HG03196 (cell line): ENCODE measurements at regions not wholly inside any gene's neighbourhood (a gene's known extent, or its start where the extent isn't known, plus 50 kb on each side); places are given as distances from the start of the nearest gene placed in this dataset.
"Not testable (repeated sequence)": the region's sequence is repeated elsewhere in the genome, so short reads cannot be mapped to it uniquely, and the experiment has no call there.

Experiments used
- ATAC-seq: cut with Tn5 transposase; IDR thresholded peaks from one replicate; pipeline ENCODE4 v1.9.1; 2021; ENCODE audit not compliant: unreplicated experiment

- ATAC-seq, result no peak
Observed at GRCh38 chr11:24400059-24400665, 96.7 kb upstream of the LUZP2 start.

GRCh38 chr11:24406389-24406788, 90.5 kb upstream of the LUZP2 start:
- ATAC-seq, result no peak

GRCh38 chr11:24406980-24407379, 89.9 kb upstream of the LUZP2 start:
- no peak for ATAC-seq

- no peak for ATAC-seq
Observed at GRCh38 chr11:24407733-24408132, 89.1 kb upstream of the LUZP2 start.

GRCh38 chr11:24408202-24408601, 88.7 kb upstream of the LUZP2 start:
- ATAC-seq, result no peak

GRCh38 chr11:24411791-24412190, 85.1 kb upstream of the LUZP2 start:
- no peak for ATAC-seq

- no peak for ATAC-seq
Observed at GRCh38 chr11:24412722-24413121, 84.1 kb upstream of the LUZP2 start.

- no peak for ATAC-seq
Observed at GRCh38 chr11:24413391-24413790, 83.5 kb upstream of the LUZP2 start.

- not testable (repeated sequence) for ATAC-seq
Observed at GRCh38 chr11:24415955-24416636, 80.8 kb upstream of the LUZP2 start.

GRCh38 chr11:24421766-24422165, 75.1 kb upstream of the LUZP2 start:
- no peak for ATAC-seq

- ATAC-seq, result no peak
Observed at GRCh38 chr11:24422376-24422775, 74.5 kb upstream of the LUZP2 start.

GRCh38 chr11:24437123-24437522, 59.7 kb upstream of the LUZP2 start:
- ATAC-seq, result no peak
